ENCODE measurements at regions not wholly inside any gene's neighbourhood (a gene's known extent, or its start where the extent isn't known, plus 50 kb on each side); places are given as distances from the start of the nearest gene placed in this dataset.

DNA sequence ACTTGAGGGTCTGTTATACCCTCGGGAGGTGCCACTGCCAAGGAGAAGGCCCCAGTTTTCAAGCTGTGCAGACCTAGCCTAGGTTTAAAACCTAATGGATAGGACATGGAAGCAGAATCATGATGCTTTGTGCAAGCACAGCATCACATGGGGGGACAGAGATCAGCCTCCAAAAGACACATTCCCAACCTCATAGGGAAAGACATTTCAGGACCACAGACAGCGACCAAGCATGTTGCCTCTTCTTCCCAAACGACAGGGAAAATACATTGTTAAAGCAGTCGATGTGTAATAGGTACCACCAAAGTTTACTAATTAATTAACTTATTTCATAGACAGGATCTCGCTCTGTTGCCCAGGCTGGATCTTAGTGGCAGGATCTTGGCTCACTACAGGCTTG lies 573.9 kb downstream of the TCERG1L start:
- no peak for DNase-seq

DNA sequence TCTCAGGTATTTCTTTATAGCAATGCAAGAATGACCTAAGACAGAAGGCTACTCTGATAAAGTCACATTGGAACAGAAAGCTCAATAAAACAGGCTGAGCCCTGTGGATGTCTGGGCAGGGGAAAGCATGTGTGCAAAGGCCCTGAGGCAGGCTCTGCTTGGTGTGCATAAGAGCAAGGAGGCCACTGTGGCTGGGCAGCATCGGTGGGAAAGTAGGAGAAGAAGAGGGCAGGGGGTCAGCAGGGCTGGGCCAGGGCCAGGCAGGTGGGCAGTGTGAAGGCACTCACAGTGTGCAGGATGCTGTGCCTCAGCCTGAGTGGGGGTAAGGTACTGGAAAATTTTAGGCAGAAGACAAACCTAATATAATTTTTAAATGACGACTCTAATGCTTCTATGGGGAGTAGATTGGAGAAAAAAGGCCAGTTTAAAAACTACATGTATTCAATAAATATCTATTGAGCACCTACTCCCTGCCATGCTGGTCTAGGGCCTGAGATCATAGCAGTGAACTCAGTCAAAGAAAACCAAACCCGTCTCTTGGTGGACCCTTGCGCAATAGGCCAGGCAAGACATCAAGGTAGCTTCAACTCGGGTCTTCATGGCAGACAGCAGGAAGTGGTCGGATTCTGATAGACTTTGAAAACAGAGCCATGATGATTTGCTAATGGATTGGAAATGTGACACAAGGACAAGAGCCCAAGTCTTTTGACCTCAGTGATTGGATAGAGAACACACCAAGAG lies 572.3 kb downstream of the TCERG1L start:
- no peak for DNase-seq

DNA sequence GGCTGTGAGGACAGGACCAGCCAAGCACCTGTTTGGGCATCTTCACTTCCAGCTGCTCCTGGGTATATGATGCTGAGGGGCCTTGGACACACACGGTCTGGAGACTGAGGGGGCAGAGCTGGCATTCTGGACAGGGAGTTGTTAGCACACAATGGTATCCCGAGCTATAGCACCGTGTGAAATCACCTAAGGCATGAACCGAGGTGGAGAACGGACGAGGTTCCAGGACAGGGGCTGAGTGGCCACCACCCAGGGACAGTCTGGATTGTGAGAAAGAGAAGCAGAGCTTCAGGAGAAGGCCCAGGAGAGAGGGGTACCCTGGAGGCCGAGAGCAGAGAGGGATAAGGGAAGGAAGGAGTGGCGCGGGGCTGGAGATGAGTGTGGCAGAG lies 571.8 kb downstream of the TCERG1L start:
- no peak for DNase-seq

DNA sequence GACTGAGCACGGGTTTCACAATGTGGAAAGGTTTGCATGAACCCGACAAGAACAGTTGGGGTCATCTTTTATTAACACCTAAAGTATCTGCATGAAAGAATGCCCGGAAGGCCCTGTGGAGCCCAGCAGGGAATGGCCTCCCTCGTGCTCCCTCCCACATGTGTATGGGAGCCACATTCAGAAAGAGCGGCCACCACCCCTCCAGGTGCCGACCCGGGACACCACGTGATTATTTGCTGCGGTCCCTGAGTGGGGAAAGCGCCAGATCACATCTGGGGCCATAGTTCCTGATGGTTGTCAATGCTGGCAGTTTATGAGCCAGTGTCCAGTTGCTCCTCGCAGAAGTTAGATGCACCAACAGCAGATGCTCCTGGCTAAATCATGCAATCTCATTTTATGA lies 571.4 kb downstream of the TCERG1L start:
- DNase-seq = no peak

DNA sequence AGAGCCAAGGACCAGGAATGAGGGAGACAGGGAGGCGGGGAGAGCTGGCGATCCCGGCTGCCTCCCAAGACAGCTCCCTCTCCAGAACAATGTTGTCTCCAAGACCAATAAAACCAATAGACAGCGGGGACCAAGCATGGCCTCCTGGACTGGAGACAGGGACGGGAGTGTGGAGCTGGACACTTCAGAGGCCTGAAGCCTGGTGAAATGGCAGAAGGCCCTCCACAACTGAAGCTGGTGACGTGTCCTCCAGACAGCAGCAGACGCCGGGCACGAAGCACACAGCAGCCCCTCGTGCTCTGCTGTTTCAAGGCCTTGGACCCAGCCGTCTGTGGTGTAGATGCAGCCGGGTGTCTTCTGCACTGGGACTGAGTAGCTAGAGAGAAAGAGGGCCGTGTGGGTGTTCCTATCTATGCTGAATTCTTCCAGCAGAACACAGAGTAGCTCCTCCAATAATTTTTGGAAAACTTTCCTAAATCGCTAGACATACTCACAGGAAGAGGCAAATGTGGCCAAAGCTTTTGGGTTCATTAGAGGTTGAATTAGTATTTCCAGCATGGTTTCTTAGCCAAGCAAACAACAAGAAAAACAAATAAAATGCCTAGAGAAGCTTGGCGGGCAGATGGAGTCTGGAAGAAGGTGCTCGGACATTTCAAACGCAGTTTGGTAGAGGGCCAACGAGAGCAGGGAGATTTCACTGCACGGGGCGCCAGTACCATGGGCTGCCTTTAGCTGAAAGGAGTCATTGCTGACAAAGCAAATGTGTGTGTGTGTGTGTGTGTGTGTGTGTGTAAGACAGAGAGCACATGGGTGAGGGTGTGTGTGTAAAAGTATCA lies 570.4 kb downstream of the TCERG1L start:
- no peak for DNase-seq

DNA sequence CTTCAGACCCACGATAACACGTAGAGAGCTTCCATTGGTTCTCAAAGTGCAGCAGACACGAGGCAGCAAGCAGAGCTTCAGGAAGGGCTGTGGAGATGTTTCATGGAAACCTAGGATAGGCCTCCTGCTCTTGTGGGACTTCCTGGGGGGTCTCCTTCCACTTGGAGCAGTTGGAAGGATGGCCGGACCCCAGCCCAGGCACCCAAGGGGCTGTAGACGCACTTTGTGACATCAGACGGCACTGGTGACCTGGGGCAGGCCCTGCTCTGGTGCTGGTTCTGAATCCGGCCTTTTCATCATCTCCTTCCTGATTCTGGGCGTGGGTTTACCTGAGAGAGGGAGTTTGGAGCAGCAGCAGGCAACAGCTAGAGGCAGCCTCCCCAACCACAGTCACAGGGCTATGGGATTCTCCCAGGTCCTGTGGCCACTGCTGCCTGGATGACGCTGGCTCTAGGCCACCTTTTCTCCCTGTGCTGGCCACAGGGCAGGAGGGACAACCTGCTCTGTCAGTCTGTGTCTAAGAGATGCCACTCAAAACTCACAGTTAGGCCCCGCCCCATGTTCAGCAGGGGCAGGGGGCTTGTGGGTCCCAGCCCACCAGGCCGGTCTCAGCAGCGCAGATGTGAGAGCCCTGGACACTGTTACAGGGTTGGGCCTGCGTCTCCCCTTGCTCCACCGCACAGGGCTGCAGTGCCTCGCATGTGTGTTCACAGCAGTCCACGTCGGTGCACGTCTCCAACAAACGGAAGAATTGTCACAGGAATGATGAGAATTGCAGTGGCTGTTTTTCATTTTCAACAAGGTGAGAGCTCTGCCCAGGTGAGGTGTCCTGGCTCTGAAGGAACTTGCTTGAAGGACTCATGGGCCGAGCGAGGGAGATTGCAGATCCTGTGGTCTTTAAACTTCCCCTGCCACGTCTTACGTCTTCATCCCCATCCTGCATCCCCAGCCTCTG lies 569.3 kb downstream of the TCERG1L start:
- no peak for DNase-seq

DNA sequence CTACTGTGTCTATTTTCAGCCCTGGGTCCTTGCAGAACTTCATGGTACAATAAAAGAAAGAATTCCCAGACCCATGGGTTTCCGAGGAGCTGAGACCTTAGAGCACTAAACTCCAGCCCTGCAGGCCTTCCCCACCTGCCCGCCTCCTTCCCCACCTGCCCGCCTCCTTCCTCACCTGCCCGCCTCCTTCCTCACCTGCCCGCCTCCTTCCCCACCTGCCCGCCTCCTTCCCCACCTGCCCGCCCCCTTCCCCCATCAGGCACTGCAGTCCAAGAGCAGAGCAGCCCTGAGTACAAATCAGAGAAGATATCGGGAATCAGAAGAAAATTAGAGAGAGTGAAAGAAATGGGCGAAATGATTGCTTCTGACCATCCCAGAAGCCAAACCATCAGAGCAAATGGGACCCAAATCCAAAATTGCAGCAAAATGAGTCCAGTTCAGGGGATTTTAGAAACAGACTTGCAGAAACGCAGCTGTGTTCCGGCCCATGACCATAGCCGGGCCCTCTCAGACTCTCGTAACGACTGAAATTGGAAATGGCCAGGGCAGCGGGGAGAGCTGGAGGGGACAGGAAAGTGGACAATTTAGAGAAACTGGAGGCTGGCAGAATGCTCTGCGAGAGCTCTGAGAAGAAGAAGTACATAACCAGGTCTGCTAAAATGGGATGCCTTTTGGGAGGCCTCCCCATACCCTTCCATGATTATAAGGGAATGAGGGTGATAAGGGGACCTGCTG lies 568.4 kb downstream of the TCERG1L start:
- DNase-seq = no peak

DNA sequence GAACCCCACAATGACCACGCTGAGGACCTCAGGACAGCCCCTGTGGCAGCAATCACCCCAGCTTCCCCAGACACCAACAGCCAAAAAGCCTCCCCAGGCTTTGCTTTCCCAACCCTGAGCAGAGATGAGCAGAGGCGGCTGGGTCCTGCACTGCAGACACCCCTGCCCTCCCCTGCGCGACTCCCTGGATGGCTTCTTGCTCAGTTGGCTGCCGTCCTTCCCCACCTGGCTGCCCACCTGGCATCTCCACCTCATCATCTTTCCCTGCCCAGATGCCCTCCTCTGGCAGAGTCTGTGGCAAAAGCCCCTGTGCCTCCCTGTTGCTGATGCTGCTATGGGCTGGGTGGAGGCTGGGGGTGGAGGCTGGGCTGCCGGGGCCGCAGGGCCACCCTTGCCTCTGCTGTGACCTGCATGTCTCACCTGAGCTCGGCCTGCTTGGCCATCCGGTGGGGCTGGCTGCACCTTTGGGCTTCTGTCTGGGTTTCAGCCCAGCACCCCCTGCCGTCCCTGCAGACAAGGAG lies 567.7 kb downstream of the TCERG1L start:
- DNase-seq = no peak

DNA sequence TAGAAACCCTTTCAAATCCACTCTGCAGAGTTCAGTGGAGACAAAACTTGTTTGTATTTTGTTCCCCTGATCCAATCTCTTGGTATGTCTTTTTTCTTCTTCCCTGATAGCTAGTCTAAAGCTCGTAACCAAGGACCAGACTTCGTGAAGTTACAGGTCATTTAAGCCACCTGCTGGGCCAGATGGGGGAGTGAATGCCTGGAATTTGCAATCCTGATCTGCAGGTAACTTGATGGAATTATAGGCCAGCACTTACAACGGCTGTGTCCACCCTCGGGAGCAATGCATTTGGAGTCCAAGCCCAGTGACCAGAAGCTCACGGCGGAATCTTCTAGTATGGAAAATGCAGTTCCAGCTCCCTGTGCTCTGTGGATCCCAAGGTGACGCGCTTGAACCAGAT lies 566.9 kb downstream of the TCERG1L start:
- DNase-seq = no peak

DNA sequence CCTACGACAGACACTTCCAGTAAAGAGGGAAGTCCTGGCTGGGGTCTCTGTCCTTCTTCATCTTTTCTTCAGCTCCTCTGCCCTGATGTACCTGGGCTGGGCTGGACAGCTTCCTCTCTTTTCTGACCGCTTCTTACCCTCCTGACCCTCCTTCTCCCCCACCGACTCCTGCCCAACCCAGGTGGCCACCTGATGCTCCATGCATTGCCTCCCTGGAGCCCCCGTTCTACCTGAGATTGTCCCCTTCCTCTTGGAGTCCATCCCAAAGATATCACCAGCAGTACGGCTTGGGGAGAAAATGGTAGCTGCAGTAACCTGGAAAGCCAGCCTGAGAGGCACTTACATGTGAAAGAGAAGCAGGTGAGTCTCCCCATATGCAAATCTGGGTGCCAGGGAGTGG lies 566.3 kb downstream of the TCERG1L start:
- DNase-seq = no peak

DNA sequence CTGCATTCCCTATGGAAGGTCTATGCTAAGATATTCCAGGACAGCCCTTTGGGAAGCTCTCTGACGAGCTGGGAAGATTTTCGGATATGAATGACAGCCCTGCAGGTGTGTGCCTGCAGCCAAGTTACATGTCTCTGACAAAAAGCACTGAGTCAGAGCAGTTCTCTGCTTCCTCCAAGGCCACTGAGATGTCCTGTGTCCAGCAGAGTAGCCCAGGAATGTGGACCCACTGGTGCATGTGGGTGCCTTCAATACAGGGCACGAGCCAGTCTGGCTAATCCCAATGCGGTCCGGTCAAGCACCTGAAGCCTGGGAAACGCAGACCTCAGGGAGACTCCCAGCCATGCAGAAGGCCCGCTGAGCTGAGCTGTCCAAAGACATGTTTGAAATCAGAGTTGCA lies 565.7 kb downstream of the TCERG1L start:
- DNase-seq = no peak

DNA sequence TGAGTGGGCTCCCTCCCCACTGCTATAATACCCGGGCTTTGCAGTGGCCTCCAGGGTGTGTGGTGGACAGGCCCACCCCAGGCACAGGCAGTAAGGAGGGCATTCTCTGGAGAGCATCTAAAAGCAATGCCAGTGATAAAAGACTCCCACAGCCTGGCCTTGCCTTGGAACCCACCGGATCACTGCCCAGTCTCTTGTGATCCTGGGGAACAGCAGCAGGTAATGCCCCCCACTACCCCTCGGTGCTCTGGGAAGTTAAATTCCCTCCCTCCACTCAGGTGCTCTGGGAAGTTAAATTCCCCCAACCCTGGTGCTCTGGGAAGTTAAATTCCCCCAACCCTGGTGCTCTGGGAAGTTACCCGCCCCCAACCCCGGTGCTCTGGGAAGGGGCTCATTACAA lies 565.2 kb downstream of the TCERG1L start:
- no peak for DNase-seq

DNA sequence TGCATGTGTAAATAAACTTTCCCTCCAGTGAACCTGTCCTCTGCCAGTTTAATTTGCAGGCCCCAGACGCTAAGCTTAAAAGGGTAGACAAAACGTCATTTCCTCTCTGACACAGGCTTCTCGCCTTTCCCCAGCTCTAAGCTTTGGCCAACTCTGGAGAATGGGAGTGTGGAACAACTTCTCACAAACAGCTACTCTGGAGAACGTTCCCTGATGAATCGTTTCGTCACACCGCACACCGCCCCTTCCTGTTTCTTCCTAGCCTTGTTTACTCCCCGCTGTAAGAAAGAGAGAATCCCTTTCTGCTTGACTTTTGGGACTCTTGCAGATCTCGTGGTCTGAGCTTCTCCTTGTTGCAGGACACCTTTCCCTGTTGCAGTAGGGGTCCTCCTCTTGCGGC lies 564.2 kb downstream of the TCERG1L start:
- DNase-seq = no peak

DNA sequence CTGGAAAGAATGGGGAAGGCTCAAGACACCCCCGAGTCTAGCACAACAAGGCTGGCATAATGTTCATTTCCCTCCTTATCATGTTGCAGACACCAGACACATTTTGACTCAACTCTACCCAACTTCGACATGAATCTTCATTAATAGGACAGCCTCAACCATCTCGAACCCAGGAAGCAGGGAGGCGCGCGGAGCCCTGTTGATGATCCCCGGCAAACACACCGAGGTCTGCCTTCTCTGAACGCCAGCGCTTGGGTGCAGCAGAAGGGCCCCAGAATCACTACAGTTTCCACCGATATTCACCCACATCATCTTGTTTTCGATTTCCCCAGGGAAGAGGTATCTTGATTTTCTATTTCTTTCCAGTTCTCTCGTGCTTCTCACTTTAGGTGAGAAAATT lies 563.6 kb downstream of the TCERG1L start:
- no peak for DNase-seq

DNA sequence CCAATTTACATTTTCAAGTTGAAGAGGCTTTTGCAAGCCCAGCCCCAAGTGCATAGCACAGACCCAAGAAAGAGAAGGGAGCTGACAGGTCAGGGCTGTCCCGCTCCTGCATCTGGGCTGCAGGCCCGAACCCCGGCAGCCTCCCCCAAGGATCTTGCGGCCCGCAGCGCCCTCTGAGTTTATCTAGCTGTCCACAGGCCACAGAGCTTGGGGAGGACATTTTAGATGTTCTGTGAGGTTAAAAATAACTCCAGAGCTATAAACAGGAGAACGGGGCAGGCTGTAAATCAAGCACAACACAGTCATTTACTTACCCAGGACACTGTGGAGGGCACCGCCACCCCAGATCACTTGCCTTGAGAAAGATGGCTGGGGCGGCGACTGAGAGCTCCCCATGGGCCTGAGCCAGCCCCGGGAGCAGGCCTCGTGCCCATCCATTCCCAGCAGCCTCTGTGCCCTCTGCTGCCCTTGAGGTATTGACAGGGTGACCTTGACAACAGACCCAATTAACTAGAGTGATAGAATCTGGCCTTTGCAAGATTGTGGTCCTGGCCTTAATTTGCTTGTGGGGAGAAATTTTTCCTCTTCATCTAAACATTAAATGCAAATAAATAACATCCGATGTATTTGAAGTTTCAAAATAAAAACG lies 563.0 kb downstream of the TCERG1L start:
- DNase-seq = no peak

DNA sequence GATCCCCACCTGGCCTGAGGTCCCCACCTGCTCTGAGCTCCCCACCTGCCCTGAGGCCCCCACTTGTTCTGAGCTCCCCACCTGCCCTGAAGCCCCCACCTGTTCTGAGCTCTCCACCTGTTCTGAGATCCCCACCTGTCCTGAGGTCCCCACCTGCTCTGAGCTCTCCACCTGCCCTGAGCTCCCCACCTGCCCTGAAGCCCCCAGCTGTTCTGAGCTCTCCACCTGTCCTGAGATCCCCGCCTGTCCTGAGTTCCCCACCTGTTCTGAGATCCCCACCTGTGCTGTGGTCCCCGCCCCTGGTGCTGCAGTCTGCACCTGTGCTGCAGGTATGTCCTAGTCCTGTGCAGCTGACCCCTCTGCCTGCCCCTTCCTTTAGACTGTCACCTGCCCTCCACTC lies 561.6 kb downstream of the TCERG1L start:
- no peak for DNase-seq

DNA sequence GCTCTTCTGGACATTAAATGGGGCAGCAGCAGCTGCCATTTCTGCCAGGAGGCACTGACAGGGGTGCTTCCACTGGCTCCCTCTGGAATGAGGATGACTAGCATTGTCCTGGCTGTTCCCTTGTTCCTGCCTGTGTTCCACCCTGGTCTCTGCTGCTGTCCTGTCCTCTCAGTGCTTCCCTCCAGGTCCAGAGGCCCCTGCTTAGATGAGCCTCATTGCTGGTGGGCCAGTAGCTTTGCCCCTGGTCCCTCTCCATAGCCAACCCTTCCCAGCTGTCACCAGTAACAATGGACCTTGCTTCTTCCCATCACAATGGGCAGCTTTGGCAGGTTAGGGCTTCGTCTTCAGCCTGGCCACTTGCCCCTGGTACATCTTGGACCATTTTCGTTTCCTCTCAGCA lies 561.1 kb downstream of the TCERG1L start:
- no peak for DNase-seq

DNA sequence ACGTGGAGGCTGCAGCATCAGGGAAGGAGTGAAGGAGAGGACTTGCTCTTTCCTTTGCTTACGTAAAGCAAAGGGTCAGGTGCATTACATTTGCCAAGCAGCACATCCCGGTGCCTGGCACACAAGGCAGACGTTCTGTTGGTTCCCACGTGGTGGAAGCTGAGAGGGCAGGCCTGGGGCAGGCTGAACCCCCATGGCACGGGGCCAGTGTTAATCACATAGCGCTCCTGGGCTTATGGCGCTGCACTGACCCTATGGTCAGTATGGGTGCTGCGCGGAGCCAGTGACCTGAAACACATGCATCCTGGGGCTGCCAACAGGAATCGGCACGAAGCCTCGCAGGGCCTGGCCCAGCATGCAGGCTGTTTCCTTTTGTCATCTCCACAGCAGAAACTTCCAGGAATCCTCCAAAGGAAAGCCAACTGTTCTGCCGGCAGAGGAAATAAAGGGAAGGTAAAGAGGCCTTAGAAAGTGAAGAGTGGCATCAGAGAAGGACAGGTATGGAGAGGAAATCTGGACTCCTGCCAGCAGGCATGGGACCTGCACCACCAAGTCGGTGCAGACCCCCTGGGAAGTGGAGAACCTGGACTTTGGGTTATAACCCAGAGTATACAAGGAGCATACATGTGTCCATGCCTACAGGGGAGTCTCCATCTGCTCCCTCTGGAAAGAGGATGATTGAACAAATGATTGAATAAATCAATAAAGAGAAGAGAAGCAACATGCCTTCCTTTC lies 560.2 kb downstream of the TCERG1L start:
- no peak for DNase-seq

DNA sequence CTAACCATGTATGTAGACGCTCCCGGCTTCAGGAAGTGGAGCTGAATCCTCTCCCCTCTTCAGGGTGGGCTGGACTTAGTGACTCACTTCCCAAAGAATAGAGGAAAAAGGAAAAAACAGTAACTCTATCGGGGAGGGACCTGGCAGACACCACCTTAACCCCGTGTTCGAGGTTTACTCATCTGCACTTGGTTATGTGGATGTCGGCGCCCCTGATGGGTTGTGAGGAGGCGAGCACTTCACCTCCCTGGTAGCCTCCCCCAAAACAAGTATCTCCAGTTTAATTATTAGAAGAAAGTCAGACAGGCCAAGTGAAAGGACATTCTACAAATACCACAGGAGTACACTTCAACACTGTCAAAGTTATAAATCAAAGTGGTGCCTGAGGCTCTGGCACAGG lies 559.7 kb downstream of the TCERG1L start:
- DNase-seq = no peak

DNA sequence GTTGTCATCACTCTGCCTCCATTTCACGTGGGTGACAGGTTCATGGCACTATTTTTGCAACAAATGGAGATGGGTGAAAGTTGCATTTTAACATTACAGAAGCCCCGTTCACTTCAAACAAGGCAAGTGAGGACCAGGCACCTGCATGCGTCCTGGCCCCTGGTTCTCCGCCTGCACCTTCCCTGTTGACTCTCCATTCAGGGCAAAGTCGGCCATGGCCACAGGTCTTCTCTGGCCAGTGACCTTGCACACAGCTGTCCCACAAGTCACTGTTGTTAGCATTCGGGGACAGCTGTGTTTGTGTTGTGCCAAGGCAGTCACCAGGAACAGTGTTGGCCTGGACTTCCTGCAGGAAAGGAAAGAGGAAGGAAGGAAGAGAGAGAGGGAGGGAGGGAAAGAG lies 554.9 kb downstream of the TCERG1L start:
- DNase-seq = no peak

DNA sequence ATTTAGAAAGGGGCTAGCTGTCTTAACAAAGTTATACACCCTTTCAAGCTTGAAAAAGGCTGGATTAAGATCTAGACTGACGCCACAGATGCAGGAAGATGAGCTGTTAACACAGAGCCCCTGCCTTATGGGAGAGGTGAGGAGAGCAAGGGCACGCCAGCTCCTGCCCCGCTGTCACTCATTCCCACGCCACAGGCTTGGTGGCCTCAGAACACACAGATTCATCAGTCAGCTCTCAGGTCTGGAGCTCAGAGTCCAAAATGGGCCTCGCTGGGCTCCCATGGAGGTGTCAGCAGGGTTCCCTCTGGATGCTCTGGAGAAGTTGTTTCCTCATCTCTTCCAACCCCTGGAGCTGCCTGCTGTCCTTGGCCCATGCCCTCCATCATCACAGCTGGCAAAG lies 554.2 kb downstream of the TCERG1L start:
- DNase-seq = no peak

Data from NCI-H146 (cell line).